KBM-7 (cell line): ENCODE measurements at regions not wholly inside any gene's neighbourhood (a gene's known extent, or its start where the extent isn't known, plus 50 kb on each side); places are given as distances from the start of the nearest gene placed in this dataset.

Source experiments
- DNase-seq: peaks from one replicate; pipeline ENCODE4 v3.0.0-alpha.2; 2015
- in situ Hi-C: fragments of 300-500 bp; cut with MboI; formaldehyde crosslinking; loops from 2 replicates; pipeline ENCODE4 v1.14.3; 2020; ENCODE audit warnings: low sequenced_read_pairs, low pct_unique_long_range_greater_than_20kb, mixed read lengths

GRCh38 chr11:13103962-13104554, 94.9 kb downstream of the RASSF10 start:
- no peak for DNase-seq
- in situ Hi-C loops: no loop called here

GRCh38 chr11:13104619-13105236, 95.6 kb downstream of the RASSF10 start:
- no peak for DNase-seq
- in situ Hi-C loops: no loop called here

- in situ Hi-C loops: no loop called here
- peak; percentile 71 for DNase-seq
These were observed 96.2 kb downstream of the RASSF10 start for GRCh38 chr11:13105237-13105844.

DNA sequence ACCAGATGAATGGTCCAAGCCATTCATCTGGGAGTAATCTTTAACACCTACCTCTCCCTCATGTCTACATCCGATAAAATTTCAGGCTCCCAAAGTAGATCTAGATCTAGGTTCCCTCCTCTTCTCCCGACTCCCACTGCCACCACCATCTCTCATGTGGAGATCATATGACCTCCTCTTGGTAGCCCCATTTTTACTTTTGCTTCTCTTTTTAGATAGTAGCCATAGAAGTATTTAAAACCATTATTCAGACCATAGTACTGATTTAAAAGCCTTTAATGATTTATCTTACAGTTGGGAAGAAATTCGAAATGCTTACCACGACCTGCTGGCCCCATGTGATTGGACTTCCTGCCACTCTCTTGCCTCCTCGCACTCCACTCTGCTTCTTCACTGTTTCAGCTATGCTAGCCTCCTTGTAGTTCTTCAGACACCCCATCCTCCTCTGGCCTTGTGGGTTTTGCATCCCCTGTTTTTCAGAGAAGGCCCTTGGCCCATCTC, 98.5 kb downstream of the RASSF10 start:
- in situ Hi-C loops: no loop called here
- DNase-seq: no peak

GRCh38 chr11:13108416-13108815, 99.3 kb downstream of the RASSF10 start:
- in situ Hi-C loops: no loop called here
- no peak for DNase-seq

DNA sequence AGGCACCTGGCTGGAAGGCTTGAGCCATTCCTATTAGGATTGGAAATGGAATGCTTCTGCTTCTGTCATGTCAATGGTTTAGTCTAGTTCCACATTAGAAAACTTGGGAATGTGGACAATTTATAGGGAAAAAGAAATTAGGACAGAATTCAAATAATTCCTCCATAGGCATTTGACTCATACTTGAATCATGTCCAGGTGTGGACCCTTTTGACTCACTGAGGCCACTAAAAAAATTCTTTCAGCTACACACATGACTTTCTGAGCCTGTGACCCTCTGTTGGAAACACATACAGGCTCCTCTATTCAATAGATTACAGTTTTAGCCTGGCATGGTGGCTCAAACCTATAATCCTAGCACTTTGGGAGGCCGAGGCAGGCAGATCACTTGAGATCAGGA, 100.5 kb downstream of the RASSF10 start:
- in situ Hi-C loops: no loop called here
- DNase-seq: no peak

GRCh38 chr11:13110145-13110544, 101.0 kb downstream of the RASSF10 start:
- in situ Hi-C loops: no loop called here
- no peak for DNase-seq

- no peak for DNase-seq
- in situ Hi-C loops: no loop called here
These were observed 102.1 kb downstream of the RASSF10 start for GRCh38 chr11:13110929-13111812.

DNA sequence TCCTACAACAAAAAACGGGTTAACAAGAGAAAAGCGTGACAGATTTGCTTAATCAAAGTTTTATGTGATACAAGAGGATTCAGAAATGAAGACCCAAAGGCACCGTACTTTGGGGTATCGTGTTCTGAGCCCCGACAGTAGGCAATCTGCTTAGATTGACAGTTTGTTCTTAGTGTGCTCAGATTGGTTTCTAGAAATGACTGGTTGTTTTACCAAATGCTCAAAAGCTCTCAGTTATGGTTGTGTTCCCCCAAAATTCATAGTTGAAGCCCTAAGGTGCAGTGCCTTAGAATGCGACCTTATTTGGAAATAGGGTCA, 102.7 kb downstream of the RASSF10 start:
- in situ Hi-C loops: no loop called here
- DNase-seq: no peak

- DNase-seq: peak; percentile 27
- in situ Hi-C loops: no loop called here
These were observed 105.7 kb downstream of the RASSF10 start for GRCh38 chr11:13114566-13115379.

GRCh38 chr11:13115380-13115675, 106.2 kb downstream of the RASSF10 start:
- in situ Hi-C loops: no loop called here
- DNase-seq: no peak

- no peak for DNase-seq
- in situ Hi-C loops: no loop called here
These were observed 107.4 kb downstream of the RASSF10 start for GRCh38 chr11:13116491-13116890.

DNA sequence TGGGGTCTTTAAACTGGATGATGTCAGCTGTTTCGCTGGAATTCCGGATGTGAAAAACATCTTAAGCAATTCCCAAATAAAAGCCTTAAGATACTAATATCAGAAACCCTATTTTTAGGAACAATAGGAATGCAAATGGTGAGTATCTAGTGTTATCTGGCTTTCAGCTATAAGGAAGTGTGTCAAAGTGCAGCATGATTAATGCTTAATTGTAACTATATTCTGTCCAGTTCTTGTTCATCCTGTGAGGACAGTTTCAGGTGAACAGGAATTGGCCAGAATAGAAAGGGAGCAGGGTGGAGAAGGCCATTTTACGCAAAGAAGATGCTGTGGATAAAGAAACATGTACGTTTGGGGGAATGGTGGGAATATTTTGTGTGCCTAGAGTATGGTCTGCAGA, 108.2 kb downstream of the RASSF10 start:
- no peak for DNase-seq
- in situ Hi-C loops: no loop called here

DNA sequence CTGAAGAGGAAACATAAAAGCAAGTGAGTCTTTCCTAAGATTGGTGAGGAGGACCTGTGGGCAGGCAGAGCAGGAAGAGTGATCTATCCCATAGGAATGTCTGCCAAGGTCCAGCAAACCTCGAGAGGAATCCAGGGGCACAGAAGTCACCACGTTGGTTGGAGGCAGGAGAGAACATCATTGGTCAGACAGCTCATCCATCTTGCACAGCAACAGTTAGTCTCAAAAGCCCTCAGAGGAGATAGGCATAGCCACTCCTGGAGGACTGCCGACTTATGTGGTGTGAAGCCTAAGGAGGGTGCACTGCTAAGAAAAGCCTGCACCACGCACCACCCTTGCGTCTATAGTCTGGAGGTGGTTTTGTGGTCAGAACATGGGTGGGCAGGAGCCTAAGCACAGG, 109.1 kb downstream of the RASSF10 start:
- no peak for DNase-seq
- in situ Hi-C loops: no loop called here

- in situ Hi-C loops: no loop called here
- DNase-seq: no peak
These were observed 109.5 kb downstream of the RASSF10 start for GRCh38 chr11:13118650-13119049.

DNA sequence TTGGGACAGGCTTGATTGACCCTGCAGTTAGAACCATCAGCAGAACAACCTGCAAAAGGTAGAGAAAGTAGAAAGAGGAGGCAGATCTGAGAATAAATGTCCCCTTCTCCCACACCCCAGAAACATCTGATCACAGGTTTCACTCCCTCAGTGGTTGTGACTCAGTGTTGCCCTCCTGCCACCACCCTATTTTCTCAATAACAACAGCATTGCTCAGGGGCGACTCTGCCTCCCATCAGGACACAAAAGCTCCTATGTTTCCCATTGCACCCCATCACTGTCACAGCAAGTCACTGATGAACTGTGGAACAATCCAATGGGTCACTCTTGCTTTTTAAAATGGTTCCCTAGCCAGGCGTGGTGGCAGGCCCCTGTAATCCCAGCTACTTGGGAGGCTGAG, 110.2 kb downstream of the RASSF10 start:
- in situ Hi-C loops: no loop called here
- no peak for DNase-seq

GRCh38 chr11:13119941-13120520, 110.9 kb downstream of the RASSF10 start:
- in situ Hi-C loops: no loop called here
- DNase-seq: no peak

- DNase-seq: no peak
- in situ Hi-C loops: no loop called here
These were observed 111.6 kb downstream of the RASSF10 start for GRCh38 chr11:13120691-13121090.

DNA sequence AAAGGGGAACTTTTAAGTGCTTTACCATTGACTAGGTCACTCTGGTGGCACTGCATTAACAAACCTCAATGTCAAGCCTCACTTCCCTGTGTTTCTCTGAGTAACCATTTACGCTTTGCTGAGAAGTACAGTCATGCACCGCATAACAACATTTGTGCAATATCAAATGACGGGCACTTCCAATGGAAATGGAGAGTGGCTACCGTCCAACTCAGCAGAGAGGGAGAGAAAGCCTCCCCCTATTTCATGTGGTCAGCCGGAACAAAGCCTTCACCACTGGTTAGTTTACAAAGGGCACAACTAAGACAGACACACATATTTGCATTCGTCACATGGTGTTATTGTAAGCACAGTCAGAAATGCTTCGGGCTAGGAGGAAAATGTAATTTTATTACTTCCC, 117.3 kb downstream of the RASSF10 start:
- no peak for DNase-seq
- in situ Hi-C loops: no loop called here
